ENCODE measurements at regions not wholly inside any gene's neighbourhood (a gene's known extent, or its start where the extent isn't known, plus 50 kb on each side); places are given as distances from the start of the nearest gene placed in this dataset.

DNA sequence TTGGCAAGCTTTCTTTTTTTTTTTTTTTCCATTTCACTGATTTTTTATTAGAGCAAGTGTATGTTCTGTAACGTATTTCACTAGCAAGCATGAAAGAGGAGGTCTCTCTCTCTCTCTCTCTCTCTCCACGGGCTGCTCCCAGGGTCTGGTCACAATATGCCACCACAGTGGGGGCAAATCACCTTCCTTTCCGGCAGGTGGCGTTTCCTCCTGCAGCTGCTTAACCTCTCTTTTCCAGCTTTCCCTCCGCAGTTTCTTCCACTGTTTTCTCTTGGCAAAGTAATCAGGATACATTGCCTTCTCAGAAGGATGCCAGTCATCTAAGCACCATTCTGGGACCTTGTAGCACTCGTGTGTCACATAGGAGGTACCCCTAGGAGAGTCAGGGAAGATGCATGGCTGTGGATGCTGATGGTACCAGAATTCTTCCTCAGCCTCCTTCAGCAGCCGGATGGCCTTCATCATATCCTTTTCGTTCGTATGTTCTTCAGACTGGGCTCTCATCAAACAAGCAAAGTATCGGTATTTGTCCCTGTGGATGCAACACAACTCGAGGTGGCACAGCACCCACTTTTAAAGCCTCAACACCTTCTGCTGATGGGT lies 197.3 kb upstream of the PODXL start:
- POLR2A ChIA-PET: interaction anchor here (0.6 kb wide), 1 partner anchor 466 kb away, joined by 3 read pairs; no protein-coding TSS in a partner anchor
- TF ChIP-seq, protein P1, sequence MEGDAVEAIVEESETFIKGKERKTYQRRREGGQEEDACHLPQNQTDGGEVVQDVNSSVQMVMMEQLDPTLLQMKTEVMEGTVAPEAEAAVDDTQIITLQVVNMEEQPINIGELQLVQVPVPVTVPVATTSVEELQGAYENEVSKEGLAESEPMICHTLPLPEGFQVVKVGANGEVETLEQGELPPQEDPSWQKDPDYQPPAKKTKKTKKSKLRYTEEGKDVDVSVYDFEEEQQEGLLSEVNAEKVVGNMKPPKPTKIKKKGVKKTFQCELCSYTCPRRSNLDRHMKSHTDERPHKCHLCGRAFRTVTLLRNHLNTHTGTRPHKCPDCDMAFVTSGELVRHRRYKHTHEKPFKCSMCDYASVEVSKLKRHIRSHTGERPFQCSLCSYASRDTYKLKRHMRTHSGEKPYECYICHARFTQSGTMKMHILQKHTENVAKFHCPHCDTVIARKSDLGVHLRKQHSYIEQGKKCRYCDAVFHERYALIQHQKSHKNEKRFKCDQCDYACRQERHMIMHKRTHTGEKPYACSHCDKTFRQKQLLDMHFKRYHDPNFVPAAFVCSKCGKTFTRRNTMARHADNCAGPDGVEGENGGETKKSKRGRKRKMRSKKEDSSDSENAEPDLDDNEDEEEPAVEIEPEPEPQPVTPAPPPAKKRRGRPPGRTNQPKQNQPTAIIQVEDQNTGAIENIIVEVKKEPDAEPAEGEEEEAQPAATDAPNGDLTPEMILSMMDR (IDR thresholded peaks at IDR 0.05 in 2 of 3, conservative IDR thresholded peaks at IDR 0.05 in 1 of 3; ENCODE audit: insufficient read depth in 2 of 3, low read depth in 1 of 3, low read length in 3 of 3): peak; percentile 64 to 73 (median 65)
- TF ChIP-seq SMC3 (conservative IDR thresholded peaks at IDR 0.05; ENCODE audit: insufficient read depth, low read depth, low read length) (0 out of 2 replicates have a peak, but pooled peaks have one; percentile 17), RAD21 (CRISPR knock-in tag; conservative IDR thresholded peaks at IDR 0.05 in 1 of 2, IDR thresholded peaks at IDR 0.05 in 1 of 2) (peak in 1 of 2 experiments; percentile 39; a peak in 2 of 4 replicates), MCM2 (IDR thresholded peaks at IDR 0.05; ENCODE audit: low read depth) (no peak)
- peaks cover 0 to 28% of the 10 kb centered on the region in 2 experiments; a peak in 4 of 5 replicates for H3K27me3 ChIP-seq (ENCODE audit: control insufficient read depth in 2 of 2, insufficient read depth in 2 of 2, low read length in 2 of 2)
- H3K9ac ChIP-seq (ENCODE audit: insufficient read depth in 1 of 2, low read depth in 2 of 2, low read length in 2 of 2): no peak overlapping the region
- no peak overlapping the region for H3K4me3 ChIP-seq
- 1% methylated on average over 11 of the region's 11 CpGs for WGBS (ENCODE audit: insufficient coverage, low coverage, missing lambda C conversion rate)
- no peak overlapping the region for H2AFZ ChIP-seq (ENCODE audit: low read depth, low read length)
- no peaks in the 10 kb centered on the region for H3K4me1 ChIP-seq (replicated peaks in 1 of 2; ENCODE audit: control insufficient read depth in 2 of 2, insufficient read depth in 2 of 2, low read length in 2 of 2)
- no peak overlapping the region for H3K27ac ChIP-seq (ENCODE audit: extremely low read depth, low read depth, low read length)
- no peak overlapping the region for H3K4me2 ChIP-seq (ENCODE audit: insufficient read depth, low read length)
- intact Hi-C loops (cut with micrococcal nuclease): no loop called here
- DNase-seq (ENCODE audit: extremely low read depth in 1 of 4, low spot score in 3 of 4) (peak in 2 of 4 experiments; percentile 40 to 51), ATAC-seq (peak; percentile 93), FAIRE-seq (peak; percentile 79)
- no peaks in the 10 kb centered on the region for H3K36me3 ChIP-seq (ENCODE audit: control insufficient read depth, insufficient read depth, low read length)
- H3K9me3 ChIP-seq (replicated peaks; ENCODE audit: control insufficient read depth, insufficient read depth, low read depth, low read length): no peaks in the 10 kb centered on the region
- in situ Hi-C loops (cut with MboI): no loop called here
- H3K9me1 ChIP-seq (ENCODE audit: control insufficient read depth, insufficient read depth, low read length): no peaks in the 10 kb centered on the region
- H4K20me1 ChIP-seq (replicated peaks; ENCODE audit: control insufficient read depth, insufficient read depth, low read length): no peaks in the 10 kb centered on the region
- BruUV-seq (replicated peaks): no TSS peak
- H3K79me2 ChIP-seq (ENCODE audit: control insufficient read depth, insufficient read depth, low read length): no peaks in the 10 kb centered on the region
- CTCF ChIA-PET (ENCODE audit: low intra/inter-chr PET ratio): no interaction called here
